Epidermal melanocyte (primary cell): ENCODE measurements at regions not wholly inside any gene's neighbourhood (a gene's known extent, or its start where the extent isn't known, plus 50 kb on each side); places are given as distances from the start of the nearest gene placed in this dataset.
"Not testable (repeated sequence)": the region's sequence is repeated elsewhere in the genome, so short reads cannot be mapped to it uniquely, and the experiment has no call there.

Experiments used
- DNase-seq: peaks from one replicate; pipeline ENCODE4 v3.0.0; 2011; ENCODE audit warnings: low spot score; ENCODE audit not compliant: insufficient read length

DNA sequence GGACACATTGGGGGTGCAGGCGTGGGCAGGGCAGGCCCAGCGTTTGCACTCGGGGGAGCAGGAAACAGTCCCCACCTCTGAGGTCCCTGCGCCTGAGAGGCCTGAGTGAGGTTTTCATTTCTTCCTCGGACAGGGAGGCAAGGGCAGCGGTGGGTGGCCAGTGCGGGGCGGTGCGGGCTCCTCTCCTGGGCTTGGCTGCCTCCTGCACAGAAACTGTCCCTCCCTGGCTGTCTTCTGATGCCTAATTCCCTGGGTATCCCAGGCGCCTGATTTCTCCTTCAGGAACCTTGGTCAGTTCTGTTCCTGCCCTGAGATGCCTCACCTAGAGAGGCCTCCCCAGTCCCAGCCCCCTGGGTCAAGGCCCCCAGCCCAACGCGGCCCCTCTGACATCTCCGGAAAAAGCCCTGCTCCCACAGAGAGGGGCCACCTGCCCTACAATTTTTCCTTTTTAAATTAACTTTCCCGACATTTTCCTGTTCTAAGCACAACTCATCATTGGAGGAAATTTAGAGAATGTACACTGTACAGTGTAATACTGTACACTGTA, 260.3 kb downstream of the ADGRD1 start:
- no peak for DNase-seq

DNA sequence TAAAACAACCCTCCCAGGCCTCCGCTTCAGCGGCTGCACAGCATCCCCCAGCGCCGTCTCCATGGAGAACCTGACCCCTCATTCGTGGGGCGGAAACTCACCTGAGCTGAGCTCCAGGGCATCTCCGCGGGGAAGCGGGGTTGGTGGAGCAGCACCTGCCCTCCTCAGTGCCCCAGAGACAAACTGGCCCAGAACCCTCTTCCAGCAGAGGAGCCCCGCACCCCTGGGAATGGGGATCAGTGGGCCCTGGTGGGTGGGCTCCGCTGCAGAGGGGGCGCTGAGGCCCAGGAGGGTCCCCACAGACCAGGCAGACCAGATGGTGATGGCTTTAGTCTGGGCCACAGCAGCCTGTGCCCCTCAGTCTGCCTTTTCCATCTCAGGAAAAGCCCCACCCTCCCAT, 261.2 kb downstream of the ADGRD1 start:
- DNase-seq = not testable (repeated sequence)

DNA sequence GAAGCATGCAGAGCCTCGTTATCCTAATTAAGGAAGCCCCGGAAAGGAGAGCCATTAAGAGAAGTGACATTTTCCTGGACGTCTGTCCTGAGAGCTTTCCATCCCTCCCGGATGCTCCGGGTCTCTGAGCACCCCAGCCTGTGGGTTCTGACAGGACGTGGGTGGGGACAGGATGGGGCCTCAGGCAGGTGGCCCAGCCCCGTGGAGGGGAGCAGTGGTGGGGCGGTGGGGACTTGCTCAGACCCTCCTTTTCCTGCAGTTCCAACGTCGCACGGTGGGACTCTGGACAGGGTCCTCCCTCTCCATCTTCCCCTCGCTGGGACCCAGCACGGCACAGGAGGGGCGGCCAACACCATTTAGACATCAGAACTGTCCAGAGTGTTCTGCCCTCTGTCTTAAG, 262.9 kb downstream of the ADGRD1 start:
- not testable (repeated sequence) for DNase-seq

DNA sequence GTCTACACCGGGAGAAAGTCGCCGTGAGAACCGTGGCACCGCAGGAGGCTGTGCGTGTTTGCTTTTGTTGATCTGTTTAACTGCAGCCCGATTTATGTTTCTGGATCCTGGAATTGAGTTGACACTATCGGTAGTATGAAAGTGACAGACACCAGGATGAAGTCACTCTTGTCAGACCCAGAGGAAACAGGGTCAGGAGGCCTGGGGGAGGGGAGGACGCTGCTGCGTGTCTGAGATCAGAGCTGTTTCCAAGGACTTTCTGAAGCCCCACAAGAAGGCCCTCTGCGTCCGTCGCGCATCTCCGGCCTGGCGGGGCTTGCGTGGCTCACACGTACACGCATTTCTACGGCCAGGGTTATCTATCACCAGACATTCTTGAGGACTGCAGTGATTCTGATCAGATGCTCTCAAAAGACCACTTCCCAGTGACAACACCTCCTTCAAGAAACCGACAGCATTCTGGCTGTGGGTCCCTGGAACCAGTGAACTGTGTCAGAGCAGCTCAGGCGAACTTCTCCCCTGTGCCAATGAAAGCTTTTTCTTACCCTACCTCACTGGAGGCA, 263.4 kb downstream of the ADGRD1 start:
- DNase-seq = no peak

DNA sequence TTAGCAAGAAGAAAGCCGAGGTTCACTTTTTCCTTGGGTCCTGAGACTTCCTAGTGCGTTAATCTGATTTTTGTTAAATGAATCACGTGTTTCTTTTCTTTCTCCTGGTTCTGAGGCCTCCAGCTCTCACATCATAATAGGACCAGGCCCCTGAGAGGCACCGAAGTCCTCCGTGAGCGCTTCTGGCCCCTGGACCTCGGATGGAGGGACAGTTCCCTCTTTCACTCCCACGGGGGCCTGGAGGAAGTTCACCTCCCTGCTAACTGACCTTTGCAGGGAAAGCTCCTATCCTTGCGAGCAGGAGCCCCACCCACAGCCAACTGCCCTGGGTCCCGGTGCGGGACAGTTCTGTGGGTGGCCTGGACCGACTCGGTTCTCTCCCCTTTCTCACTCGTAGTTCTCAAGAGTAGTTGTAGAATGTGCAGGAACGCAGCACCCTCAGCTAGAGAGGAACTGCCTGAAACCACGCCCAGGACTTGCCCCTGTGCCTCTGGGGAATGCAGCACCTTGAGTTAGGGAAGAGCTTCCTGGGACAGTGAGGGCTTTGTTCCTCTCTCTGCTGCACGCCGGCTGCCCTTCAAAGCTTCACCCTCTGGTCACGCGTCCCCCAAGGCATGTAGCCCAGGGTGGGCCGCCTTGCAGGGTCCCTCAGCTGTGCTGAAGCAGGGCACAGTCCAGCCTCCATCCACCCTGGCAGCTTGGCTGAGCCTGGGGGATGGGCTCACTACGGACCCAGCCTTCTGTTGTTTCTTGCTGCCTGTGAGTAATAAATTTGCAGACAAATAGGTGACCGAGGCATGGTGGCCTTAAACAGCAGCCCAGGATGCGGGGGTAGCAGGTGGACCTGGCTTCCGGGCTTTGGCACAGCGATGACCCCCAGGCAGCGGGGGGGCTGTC, 264.6 kb downstream of the ADGRD1 start:
- no peak for DNase-seq

DNA sequence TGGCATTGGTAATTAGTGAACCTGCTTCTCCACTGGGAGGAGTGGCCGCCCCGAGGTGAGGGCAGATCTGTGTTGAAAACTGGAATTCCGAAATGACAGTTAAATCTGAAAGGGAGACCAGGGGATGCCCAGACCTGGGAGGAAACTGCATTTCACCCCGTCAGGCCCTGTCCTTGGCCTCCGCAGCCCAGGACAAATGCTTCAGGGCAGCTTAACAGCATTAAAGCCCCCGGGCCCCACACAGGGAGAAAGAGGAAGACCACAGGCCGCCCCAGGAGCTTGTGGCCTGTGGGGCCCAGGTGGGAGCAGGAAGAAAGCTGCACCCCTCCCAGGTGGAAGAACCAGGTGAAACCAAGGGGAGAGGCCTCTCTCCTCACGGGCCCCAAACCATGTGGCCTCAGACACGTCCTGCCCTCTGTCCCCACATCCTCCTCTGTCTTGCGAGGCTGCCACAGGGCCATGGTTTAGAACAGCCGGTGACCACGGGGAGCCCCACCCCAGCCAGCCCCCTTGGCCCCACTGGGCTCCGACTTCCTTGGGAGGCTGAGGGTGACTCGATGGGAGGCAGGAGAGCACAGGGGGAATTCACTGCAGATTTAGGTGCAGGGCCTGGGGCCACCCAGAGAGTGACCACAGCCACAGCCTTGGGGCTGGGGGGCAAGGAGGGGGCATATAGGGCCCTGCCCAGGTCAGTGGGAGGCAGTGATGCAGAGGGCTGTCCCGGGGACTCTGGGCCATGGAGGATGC, 265.4 kb downstream of the ADGRD1 start:
- no peak for DNase-seq

DNA sequence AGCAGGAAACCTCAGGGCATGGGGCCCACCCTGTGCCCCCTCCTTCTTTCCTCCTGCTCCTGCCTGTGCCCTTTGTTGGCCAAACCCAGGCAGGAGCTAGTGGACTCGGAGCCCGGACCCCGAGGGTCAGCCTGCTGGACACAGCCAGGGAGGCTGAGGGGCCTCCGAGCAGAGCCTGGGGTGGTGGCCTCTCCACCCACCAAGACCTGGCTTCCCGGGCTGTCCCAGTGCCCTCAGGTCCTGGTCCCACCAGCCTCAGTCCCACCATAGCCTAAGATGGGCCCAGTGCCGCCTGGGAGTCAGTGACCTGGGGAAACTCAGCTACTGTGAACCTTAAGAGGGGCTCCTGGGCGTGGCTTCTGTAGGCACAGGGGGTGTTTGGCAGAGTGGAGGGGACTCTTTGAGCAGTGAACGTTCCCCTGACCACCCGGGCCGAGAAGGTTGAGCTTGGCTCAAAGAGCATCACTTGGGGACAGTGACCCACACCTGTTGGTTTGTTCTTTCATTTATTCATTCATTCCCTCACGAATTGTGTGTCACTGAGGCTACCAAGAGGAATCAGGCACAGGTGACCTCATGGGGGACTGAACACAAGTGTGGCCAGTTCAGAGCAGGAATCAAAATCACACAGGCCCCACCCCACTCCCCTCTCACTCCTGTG, 266.1 kb downstream of the ADGRD1 start:
- no peak for DNase-seq

DNA sequence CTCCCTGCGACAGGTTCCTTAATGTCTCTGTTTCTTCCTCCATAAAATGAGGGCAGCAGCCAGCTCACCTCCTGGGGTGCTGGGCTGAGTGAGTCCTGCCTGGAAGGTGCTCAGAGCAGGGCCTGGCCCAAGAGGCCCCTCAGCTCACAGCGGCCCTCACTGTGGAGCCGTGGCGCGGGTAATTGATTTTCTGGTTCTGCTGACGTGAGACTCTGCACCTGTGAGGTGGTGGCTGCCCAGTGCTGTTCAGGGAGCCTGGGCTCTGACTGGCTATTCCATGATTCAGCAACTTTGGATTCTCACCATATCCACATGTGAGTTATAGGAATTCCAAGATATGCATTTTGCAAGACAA, 266.6 kb downstream of the ADGRD1 start:
- DNase-seq = no peak

DNA sequence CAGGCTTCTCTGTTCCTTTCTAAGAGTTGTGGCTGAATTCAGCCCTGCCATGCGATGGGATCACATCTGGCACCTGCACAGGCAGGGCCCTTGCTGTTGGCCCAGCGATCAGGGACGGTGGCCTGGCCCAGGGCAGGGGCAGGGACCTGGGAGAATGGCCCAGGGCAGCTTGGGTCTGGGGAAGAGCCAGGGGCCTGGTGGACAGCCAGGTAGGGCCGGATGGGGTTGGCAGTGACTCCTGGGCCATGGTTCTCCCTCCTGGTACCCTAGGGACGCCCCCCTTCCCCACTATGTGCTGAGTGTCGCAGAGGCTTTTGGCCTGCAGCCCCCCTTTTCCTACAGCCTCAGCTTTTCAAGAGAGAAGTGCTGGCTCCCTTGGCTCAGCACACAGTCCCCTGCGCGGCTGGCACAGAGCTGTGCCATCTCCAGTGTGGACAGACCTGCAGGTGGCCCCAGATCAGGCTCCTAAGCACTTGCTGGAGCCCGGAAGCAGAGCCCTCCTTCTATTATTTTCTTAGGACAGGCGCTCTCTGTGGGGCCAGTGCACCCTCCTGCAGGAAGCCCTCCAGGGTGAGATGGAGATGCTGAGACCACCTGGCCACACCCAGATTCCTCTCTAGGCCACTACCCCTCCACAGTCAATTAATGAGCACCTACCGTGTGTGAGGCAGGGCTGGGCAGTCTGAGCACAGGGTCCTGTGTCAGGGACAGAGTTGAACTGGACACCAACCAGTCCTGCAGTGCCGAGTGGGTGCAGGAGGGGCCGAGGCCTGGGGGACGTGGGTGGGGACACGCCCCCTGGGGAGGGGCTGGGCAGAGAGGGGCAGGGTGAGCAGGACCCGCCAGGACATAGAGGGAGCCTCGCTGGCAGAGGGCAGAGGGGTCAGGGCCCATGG, 267.6 kb downstream of the ADGRD1 start:
- DNase-seq = no peak

DNA sequence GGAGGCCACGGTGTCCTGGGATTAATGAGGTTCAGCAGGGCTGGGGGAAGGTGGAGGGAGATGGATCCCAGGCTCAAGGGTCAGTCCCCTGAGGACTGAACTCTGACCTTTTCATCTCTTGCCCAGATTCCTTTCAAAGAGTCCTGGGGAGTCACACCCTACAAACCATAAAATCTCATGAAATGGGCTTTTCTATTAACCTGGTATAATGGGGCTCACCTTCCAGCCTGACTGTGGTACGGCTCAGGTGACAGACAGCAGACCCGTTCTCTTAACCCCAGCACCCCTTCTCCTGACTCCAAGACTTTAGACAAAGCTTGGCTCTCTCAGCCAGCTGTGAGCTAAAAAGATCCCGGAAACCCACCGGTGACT, 268.2 kb downstream of the ADGRD1 start:
- DNase-seq = no peak

DNA sequence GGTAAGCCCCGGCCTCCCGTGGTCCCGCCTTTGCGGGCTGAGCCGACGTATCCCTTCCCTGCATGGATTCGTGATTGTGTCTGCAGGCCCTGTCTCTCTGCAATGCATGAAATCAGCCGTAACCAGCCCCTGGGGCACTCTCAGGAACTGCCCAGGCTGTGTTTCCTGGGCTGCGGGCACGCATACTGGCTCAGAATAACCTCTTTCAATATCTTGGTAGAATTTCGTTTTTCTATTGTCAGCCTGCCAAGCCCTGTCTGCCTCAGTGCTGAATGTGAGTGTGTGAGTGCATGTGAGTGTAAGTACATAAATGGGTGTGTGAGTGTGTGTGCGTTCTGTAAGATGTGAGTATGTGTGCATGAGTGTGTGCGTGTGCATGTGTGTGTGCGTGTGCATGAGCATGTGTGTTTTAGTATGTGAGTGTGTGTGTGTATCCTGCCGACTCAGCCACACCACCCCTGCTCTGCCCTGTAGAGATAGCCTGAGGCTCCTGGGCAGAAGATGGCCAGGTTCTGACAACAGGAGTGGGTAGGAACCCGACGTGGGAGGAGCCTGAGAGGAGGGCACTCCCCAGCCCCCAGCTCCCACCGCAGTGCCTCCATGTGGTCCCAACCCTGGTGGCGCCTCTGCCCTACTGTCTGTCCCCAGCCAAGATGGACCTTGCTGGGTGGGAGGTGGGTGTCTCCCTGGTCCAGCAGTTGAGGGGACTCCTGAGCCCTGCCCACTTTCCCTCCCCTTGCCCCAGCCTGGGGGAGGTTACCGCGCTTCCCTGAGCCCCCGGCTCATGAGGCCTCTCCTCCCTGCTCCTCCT, 268.8 kb downstream of the ADGRD1 start:
- DNase-seq = peak; percentile 94

DNA sequence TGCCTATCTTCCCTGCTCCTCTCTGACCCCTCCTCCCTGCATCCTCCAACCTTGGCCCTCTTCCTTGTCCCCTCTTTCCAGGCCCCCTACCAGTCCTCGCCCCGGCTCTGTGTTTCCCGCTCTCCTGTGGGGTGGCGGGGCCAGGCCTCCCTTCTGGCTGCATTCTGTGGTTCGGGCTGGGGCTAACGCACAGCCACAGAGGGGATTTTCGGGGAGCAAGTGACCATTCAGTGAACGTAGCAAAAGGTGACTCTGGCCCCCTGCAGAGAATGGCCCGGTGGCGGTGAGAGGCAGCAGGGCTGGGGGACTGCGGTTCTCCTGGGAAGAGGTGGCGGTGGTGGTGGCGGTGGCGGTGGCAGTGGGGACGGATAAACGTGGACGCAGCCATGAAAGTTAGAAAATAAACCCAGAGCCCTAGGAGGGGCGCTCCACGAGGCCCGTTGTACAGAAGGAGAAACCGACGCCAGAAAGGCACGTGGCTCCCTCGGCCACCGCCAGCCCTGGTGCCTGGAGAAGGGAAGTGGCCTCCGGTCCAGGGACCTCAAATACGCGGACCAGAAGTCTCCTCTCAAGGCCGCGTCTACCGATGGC, 269.6 kb downstream of the ADGRD1 start:
- no peak for DNase-seq

DNA sequence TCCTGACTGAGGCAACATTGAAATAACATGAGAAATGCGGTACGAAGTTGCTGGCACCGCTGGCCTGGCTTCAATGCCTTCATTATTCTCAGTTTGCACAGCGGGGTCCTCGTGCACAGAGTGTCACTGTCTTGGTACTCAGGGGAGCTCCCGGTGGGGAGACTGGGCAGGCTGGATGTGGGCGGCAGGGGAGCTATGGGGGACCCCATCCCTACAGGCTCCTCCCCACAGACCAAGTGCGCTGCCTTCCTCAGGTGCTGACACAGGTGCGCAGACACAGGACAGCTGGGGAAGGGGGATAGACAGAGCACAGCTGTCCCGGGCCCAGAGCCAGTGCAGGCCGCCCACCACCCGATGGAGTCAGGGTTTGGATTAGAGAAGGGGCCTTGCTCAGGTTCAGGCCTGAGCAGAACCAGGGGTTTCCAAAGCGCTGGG, 270.1 kb downstream of the ADGRD1 start:
- no peak for DNase-seq

DNA sequence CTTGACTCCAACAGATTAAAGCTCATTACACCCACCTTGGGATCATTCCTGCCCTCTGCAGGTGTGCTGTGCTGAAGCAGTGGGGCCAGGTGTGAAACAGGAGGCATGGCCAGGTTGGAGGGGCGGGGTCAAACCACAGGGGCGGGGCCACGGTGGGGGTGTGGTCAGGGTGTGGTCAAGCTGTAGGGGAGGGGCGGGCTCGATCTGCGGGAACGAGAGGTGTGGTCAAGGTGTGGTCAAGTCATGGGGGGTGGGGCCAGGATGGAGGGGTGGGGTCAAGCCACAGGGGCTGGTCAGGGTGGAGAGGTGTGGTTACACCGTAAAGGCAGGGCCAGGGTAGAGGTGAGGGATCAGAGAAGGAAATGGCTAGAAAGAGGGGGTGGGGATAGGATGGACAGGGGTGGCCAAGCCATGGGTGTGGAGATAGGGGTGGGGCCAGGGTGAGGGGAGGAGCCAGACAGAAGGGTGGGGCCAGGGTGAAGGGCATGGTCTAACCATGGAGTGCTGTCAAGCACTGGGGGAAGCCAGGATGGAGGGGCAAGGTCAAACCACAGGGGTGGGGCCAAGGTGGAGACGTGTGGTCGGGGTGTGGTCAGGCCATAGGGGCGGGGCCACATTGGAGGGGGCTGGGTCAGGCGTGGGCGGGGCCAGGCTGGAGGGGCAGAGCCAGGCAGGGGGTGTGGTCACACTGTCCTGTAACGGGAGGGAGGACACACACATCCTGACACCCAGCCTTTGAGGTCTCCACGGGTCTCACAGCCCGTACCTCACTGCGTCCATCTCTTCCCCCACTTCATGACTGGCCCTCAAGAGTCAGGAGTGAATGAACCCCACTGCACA, 270.7 kb downstream of the ADGRD1 start:
- DNase-seq = not testable (repeated sequence)

DNA sequence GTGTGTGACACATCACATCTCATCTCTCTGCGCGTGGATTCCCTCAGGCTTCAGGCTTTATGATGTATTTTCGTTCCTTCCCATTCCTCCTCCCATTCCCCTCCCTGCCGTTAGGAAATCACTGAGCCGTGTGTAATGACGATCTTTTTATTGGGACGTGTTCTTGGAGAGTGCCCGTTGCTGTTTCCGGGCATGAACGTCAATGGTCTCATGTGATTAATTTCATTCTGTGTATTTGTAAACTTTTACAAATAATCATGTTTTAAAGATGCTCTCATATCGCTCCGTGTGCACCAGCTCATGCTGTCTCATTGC, 271.3 kb downstream of the ADGRD1 start:
- not testable (repeated sequence) for DNase-seq

DNA sequence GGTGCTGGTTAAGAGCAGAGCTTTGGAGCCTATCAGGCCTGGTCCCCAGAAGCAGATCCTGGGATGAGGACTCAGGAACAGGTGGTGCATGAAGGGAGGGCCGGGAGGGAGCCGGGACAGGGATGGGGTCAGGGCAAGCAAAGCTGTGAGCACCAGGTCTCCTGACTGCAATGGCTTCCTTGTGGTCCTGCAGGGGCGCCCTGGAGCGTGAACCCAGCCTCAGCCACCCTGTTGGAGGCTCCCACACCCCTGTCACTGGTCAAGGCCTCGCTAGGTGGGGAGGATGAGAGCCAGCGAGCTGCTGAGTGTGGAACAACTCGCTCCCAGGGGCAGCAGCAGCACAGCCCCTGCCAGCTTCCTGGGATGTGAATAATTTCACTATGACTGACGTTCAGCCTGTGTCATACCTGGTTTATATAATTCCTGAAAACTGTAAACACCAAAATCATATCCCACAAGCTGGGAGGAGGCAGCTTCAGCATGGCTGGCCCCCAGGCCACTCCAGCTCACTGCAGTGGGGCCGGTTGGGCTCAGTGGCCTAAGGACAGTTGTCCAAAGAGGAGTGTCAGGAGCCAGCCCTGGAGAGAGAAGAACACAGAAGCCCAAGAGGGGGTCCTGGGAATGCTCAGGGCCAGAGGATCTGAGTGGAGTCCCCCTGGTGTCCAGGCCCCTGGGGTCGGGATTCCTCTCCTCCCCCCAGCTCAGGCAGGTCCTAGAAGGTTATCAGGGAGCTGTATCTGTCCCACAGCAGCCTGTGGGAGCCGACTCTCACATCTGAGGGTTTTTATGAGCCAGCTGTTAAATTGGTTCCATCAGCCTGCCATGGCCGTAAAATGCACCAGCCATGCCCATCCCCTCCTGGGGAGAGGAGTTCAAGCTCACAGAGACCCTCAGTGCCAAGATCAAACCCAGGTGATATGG, 272.9 kb downstream of the ADGRD1 start:
- no peak for DNase-seq

DNA sequence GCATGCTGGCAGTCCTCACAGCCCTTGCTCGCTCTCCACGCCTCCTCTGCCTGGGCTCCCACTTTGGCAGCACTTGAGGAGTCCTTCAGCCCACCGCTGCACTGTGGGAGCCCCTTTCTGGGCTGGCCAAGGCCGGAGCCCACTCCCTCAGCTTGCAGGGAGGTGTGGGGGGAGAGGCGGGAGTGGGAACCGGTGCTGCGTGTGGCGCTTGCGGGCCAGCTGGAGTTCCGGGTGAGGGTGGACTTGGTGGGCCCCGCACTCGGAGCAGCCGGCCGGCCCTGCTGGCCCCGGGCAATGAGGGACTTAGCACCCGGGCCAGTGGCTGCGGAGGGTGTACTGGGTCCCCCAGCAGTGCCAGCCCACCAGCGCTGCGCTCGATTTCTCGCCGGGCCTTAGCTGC, 273.9 kb downstream of the ADGRD1 start:
- not testable (repeated sequence) for DNase-seq

DNA sequence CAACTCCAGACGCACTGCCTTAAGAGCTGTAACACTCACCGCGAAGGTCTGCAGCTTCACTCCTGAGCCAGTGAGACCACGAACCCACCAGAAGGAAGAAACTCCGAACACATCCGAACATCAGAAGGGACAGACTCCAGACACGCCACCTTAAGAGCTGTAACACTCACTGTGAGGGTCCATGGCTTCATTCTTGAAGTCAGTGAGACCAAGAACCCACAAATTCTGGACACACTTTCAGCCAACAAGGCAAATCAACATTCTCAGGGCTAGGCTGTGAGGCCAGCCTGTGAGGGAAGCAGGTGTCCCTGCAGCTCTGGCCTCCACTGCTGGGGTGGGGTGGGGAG, 275.3 kb downstream of the ADGRD1 start:
- not testable (repeated sequence) for DNase-seq
